NCI-H187 (cell line): ENCODE measurements at regions not wholly inside any gene's neighbourhood (a gene's known extent, or its start where the extent isn't known, plus 50 kb on each side); places are given as distances from the start of the nearest gene placed in this dataset.
"Not testable (repeated sequence)": the region's sequence is repeated elsewhere in the genome, so short reads cannot be mapped to it uniquely, and the experiment has no call there.

ENCODE experiments used
- DNase-seq, 2 experiments: peaks; one replicate each; lab custom pipeline; 2025; lab: John Stamatoyannopoulos, UW

DNA sequence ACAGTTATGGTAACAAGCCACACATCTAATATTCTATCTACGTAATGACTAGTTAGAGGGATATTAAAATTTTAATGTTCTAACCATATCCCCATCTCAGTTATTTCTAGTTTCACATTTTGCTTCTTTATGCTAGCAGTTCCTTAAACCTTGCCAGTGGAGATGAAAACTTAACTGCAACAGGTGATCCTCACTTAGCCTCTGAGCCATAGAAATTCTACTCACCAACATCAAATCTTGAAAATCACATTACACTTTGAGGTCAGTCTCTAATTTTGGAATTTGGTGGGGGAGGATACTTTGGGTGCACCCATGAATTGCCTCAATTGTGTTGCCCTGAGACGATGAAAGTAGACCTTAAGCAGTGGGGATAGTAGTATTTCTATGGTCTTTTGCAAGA is 256.4 kb downstream of the GATA3 start:
- DNase-seq = no peak

DNA sequence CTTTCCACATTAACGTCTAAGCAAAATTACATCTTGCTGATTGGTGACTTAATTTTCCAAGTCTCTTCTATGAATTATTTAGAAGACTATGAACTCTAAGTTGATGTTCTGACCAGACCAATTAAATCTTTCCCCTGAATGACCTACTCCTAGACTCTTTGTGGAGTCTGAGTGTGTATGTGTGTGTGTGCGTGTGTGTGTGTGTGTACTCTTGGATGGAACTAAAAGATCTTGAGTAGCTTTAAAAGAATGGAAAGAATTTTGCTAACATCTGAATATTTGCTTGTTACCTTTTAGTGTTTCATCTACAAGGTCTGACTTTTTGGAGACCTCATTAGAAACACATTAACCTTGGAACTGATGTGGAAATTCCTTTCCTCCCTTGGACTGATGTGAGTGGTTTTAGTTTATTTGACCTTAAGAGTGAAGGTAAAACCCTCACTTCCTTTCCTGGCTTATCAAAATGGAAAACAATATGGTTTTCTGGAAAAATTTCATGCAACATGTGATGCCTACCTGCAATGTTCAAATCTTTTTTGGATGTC is 257.1 kb downstream of the GATA3 start:
- no peak for DNase-seq

DNA sequence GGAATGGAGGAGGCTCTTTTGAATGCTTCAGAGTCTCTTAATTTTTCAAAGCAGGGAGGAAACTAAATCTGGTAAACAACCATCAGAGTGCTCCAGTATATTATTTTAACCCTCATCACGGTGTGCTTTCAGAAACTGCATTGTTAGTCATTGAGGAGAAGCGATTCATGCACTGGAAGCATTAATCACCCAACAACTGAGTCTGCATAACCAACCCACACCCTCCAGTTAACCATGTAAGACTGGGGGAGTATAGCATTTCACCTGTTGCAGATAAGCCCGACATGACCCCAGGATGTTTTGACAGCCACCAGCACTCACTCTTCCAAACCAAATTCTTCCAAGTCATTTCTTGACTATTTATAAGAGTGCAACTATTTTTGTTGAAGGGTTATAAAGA is 257.6 kb downstream of the GATA3 start:
- DNase-seq = no peak

DNA sequence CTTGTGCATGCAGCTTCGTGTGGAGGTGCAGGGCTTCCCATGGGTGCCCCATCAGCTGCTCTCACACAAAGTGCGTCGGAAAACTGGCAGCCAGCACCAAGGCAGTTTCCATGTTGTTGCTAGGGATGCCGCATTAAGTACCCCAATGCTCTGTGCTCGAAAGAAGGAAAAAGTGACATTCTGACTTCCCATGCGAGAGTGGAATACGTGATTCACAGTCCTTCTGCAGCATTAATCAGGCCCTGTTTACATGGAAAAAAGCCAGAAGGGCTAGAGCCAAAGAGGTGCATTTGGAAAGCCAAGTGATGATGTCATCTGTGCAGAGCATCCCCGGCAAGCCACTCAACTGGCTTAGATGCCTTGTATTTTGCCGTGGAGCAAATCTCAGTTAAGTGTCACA is 258.3 kb downstream of the GATA3 start:
- no peak for DNase-seq

DNA sequence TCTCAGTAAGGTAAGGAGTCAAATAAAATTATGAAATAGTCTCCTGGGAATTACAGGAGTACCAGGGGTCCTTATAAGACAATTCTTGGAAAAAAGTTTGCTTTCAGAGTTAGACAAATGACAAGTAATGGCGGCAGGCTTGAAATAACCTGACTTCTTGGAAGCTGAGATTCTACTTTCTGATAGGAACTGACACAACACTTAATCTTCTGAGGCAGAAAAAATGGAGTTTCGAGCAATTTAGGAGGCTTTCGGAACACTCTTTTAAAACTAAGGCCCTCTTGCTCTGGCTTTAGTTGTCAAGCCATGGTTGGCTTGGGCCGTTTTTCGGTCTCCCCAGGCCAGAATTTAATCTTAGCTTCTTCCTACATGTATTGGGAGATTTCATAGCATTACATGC is 260.0 kb downstream of the GATA3 start:
- no peak for DNase-seq

DNA sequence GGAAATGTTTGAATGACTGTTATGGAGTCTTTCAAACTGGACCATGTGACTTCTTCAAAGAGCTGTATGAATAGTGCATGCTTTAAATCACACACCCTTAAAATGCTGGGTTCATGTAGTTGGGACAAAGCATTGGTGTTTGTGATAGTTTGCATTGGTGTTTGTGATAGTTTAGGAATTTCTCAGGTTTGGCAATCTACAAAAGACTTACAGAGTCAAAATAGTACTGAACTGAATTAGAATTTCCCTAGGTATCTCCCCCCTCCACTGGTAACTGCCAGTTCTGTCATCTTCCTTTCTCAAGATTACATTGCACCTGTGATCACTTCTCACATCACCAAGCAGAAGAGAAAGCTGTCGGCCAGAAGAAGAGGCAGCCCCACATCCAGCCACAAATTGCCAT is 261.1 kb downstream of the GATA3 start:
- DNase-seq = no peak

DNA sequence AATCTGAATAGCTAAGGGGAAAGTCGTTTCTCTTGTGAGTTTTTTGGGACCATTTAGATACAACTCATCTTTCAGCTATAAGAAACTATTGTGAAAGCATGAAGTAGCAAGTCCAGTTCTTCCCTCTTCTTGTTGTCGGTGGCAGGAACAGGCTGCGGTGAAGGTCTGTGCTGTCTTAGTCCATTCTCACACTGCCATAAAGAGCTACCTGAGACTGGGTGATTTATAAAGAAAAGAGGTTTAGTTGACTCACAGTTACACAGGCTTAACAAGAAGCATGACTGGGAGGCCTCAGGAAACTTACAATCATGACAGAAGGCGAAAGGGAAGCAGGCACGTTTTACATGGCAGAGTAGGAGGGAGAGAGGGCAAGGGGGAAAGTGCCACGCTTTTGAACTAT is 261.8 kb downstream of the GATA3 start:
- DNase-seq = no peak

DNA sequence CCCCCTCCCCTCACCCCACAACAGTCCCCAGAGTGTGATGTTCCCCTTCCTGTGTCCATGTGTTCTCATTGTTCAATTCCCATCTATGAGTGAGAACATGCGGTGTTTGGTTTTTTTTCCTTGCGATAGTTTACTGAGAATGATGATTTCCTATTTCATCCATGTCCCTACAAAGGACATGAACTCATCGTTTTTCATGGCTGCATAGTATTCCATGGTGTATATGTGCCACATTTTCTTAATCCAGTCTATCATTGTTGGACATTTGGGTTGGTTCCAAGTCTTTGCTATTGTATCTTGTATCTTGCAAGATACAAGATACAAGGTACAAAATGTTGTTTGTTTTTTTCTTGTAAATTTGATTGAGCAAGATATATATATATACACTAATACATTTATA is 263.9 kb downstream of the GATA3 start:
- not testable (repeated sequence) for DNase-seq

DNA sequence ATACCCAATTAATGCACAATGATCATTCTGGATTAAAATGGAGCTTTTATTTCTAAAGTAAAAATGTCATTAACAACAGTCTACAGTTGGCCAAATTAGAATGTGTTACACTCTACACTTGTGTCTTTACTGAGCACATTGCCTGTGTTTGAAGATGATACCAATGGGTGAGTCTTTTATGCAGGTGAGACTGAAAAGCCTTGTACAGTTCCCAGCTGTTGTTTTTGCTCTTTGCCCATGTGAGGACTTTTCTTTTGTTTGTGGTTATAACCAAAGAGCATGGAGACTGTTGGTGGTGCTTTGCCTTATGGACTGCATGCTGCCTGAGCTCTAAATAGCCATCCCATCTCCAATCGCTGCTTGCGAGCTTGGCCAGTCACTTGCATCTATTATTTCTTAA is 264.5 kb downstream of the GATA3 start:
- no peak for DNase-seq

DNA sequence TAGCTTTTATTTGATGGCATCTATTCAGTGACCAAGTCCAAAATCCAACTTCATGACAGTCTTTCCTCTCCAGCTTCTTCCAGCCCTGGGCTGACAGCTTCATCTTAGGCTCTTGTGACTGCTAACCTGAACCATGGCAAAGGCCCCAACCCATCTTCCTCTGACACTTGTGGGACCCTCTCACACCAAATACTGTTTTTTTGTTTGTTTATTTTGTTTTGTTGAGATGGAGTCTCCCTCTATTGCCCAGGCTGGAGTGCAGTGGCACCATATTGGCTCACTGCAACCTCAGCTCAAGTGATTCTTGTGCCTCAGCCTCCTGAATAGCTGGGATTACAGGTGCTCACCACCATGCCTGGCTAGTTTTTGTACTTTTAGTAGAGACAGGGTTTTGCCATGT is 265.2 kb downstream of the GATA3 start:
- DNase-seq = no peak

DNA sequence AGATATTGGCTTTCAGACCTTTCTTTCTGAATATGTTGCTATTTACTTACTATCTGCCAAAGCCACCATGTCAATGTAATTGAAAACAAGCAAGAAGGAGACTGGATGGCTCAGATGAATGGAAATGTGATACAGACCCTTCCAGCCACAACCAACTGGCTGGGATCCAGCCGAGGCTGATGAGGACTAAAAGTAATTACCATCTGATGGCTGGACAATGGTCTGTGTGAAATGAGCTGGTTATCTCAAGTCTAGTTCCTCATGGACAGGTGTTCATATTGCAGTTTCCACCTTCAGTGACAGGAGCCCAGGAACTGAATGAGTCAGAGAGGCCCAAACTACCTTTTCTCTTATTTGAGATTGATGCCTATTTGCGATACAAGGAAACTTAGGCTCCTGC is 267.5 kb downstream of the GATA3 start:
- DNase-seq = no peak

DNA sequence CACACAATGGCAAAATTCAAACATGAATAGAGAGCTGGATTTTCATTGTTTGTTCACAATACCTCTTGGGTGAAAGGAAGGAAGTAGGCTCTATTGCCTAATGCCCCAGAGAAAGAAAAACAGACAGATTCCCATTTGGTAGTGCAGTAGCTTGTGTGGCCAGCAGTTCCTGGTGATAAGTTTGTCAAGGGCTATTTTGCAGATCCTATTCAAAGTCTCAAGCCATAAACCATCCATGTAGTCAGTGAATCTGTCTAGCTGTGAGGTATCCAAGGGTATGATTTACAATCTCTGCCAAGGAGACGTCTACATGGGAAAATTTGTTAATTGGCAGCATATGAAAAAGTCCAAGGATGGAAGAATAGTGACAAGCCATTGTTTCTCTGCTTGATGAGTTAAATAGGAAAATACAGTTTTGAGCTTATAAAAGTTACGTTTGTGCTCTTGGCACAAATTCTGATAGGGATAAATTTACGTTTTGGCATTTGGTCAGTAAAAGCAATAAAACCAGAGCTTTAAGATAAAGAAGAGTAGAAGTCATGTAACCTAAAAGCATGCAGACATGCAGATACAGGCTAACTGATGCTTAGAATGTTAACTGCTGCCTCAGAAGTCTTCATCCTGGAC is 269.1 kb downstream of the GATA3 start:
- DNase-seq = no peak

DNA sequence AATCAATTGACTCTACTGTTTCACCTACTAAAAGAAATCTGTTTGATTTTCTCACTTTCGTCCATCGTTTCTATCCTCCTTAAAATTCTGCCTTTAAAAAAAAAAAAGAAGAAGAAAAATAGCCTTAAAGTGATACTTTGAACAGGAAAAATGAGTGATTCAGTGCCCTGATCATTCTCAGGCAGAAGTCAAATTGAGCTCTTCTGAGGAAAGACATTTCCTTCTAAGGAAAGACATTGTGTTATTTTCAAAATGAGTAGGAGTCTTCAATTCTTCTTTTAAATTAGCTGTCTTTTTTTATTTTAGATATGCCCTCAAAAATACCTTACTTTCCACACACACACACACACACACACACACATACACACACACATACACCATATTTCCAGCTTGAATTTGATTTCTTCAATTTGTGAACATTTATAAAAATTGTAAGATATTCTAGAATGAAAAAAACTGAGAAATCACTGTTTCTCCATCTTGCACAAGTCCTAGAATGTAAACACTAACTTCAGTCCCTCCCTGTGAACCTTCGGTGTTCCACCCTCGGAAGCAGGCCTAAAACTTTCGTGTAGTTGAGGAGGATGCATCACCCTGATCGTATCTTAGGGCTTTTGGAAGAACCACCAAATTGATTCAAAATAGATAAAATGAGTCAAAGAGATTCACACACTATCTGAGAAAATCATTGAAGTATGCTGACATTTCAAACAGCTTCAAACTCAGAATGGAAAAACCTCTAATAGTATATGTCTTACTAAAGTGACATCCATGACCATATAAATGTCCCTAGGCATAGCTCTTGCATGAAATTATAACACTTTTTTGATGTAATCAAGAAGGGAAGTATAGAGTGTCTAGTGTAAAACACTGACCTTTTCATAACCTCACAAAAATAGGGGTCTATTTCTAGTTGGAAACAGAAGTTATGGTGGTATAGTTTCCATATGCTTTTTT is 270.8 kb downstream of the GATA3 start:
- no peak for DNase-seq

DNA sequence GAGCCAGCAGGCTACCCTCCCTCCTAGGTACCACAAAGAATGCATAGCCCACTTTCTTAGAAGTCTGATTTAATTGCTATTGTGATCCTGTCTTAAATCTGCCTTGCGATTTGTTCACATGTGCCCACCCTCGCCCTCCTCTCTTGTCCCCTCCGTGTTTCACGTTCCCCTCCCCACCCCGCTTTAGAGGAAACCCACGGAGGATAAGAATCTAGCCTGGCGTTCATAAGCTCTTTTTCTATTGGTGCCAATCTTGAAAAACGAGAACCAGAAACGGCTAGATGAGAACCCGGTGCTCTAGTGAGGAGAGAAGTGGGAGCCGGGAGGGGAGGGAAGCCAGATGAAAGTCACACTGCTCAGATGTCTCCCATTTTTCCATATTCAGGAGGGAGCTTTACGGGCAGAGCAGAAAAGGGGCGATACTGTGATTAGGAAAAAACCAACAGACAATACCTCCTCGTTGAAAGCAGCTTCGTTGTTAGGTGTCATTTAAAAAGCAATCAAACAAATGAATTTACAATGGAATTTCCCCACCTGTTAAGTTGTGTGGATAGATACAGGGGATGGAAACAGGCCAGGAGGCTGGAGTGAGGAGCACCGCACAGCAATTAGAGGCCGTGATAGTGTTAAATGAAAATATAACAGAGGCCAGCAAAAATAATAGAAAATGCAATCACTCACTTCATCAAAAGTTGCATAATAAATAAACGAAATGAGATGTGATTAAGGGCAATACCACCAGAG is 272.1 kb downstream of the GATA3 start:
- no peak for DNase-seq

DNA sequence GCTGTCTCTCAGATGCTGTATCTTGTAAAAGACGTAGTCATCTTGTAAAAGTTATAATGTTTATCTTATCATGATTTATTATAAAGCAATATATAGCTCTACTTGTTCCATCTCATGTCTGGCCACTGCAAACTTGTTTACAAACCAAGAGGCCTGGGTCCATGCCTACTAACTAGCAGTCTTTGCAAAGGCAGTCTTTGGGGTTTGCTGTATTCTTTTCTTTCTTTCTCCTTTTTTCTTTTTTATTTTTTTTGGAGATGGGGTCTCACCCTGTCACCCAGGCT is 272.6 kb downstream of the GATA3 start:
- DNase-seq = no peak

DNA sequence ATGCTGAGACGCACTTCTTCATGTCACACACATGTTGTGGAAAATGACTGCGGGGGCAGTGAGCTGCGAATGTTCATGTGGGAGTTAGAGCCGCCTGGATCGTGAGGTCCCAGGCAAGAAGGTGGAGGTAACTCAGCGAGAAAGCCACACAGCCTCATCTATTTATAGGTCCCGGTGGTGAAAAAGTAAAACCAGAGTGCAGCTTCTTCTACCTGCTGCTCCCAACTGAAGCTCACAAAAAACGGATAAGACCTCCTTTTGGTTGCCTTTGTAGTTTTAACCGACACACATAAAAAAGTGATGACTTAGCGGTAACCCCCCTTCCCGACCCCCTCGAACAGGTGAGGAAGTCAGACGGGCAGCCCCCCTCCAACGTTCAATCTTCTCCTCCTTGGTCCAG is 276.9 kb downstream of the GATA3 start:
- no peak for DNase-seq

DNA sequence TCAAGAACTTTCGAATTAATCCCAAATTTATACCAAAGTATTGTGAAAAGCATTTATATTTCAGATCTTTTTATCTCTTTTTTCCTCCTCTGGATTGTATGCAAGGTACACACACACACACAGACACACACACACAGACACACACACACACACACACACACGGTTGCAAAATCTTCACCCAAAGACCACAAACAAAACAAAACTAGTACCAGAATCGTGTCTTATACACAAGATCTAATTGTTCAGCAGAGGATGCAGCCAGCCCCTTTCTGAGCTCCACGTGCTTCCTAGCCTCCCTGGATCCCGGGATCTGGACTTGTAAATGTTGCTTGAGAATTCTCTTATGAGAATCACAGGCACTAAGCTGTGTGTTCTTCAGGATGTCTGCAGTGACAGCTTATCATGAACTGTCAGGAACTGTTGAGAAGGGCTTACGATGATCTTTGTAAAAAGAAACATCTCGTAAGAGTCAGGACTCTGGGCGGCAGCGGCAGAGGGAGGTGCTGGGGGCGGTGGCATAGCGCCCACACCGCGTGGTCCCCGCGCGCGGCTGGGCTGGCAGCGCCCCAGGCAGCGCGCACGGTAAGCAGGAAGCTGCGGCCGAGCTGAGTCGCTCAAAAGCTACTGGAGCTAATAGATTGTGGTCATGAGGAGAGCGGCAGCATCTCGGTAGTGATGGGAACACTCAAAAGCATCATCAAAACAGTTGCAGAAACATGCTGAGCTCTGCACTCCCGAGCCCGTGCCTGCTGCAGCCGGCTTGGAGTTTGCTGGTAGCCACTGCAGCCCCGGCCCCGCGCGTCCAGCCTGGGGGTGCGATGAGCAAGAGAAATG is 277.6 kb downstream of the GATA3 start:
- no peak for DNase-seq

DNA sequence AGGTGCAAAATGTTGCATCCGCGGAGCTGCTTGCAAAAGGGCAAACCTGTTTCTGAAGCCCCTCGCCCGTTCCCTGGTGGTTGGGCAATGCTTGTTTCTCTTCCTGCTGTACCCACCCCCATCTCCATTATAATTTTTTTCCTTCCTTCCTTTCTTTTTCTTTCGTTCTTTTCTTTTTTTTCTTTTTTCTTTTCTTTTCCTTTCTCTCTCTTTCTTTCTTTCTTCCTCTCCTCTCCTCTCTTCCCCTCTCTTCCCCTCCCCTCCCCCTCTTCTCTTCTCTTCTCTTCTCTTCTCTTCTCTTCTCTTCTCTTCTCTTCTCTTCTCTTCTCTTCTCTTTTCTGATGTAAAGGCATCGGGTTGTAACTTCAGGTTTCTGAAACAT is 278.2 kb downstream of the GATA3 start:
- DNase-seq = no peak

DNA sequence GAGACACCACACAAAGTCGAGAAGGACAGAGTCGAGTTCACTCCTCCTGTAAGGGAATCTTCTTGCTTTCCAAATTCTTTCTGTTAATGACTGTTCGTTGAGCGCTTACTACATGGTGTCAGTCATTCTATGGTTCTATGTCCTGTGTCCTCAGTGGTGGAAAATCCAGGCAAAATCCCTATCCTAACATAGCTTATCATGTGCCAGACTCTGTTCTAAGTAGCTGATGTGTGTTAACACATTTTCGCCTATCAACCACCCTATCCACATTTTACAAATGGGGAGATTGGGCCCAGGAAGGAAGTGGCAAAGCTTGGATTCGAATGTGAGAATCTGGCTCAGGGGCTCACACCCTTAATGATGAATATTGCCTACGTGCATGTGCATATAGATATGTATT is 280.1 kb downstream of the GATA3 start:
- no peak for DNase-seq

DNA sequence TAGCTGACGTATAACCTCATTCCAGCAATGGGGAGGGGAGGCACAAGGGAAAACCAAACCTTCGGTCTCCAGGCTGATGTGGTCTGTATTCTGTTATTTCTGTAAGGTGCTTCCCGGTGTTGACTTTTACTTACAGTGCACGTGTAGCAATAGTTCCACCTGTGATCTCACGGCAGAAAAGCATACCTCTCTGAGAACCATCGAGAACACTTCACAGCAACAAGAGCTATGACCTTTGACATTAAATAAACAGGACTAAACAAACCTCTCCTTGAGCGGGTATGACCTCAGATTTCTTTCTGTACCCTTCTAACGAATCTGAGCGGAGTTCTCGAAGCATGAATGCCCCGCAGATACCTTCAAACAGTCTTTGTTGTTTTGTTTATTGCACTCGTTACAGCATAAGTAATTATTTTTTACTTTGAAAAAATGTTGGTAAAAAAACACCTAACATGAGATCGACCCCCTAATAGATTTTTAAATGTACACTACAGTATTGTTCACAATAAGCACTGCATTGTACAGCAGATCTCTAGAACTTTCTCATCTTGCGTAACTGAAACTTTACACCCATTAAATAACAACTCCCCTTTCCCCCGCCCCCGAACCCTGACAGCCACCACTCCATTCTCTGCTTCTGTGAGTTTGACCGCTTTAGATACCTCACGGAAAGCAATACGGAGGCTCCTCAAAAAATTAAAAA is 282.3 kb downstream of the GATA3 start:
- DNase-seq = no peak

DNA sequence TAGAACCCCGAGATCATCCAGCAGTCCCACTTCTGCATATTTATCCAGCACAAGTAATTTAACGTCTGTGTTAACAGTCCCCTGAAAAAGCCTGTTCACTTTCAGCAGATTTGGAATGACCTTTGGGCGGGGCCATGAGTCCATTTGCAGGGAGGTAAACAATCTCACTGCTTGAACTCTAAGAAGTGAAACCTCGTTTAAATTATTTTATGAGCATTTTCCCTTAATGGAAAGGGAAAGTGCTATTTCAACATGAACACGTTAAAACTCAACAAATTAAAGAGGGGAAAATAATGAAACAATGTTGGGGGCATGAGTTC is 282.8 kb downstream of the GATA3 start:
- no peak for DNase-seq
